Liver (tissue), 3 donors: ENCODE measurements at regions not wholly inside any gene's neighbourhood (a gene's known extent, or its start where the extent isn't known, plus 50 kb on each side); places are given as distances from the start of the nearest gene placed in this dataset.

ENCODE experiments used
- CTCF ChIP-seq: fragments of 150-350 bp; IDR thresholded peaks from 2 replicates; pipeline ENCODE4 v1.5.1; 2017; ENCODE audit warnings: improper control_type of control experiment, low read depth, low read length; ENCODE audit not compliant: missing input control
- EGR1 ChIP-seq, 2 donors: IDR thresholded peaks; 2 replicates each; pipeline ENCODE4 v1.6.1; 2016 to 2018; ENCODE audit warnings: antibody characterized with exemption in 2 of 2, low read depth in 2 of 2
- JUND ChIP-seq, 2 donors: IDR thresholded peaks; 2 replicates each; pipeline ENCODE4 v1.6.1; 2016; ENCODE audit warnings: antibody characterized with exemption in 2 of 2
- donor health status: healthy.
- donor health status: healthy.

DNA sequence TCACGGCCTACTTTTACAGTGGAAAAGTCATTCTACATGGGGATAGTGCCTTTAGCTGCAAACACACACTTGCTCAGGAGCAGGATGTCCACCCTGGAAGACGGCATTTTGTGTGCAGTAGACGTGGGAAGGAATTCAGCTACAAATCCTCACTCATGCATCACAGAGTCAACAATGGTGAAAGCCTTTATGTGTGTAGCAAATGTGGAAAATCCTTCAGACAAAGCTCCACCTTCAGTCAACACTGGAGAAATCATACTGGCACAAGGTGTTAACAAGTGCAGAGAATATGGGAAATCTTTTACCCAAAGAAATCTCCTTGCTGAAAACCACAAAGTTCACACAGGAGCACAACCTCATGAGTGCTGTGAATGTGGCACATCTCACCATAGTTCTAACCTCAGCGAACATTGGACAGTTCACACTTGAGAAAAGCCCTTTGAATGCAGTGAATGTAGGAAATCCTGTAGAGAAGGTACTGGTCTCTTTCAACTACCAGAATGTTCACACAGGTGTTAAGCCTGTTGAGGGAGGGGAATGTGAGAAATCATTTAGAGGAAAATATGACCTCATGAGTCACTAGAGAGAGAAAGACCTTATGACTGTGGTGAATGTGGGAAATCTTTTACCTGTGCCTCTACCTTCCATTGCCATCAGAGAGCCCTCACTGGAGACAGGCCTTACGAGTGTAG lies 101.8 kb downstream of the PTGS2 start:
- TF ChIP-seq CTCF, result no peak
- no peak for TF ChIP-seq EGR1 (IDR thresholded peaks at IDR 0.05; ENCODE audit: low read depth in 2 of 2)
- TF ChIP-seq JUND (IDR thresholded peaks at IDR 0.05), result no peak
